Kasumi-1 (cell line): ENCODE measurements at regions not wholly inside any gene's neighbourhood (a gene's known extent, or its start where the extent isn't known, plus 50 kb on each side); places are given as distances from the start of the nearest gene placed in this dataset.

Experiments used
- DNase-seq, 2 experiments: peaks; one replicate each; lab custom pipeline; 2025; lab: John Stamatoyannopoulos, UW

GRCh38 chr6:159342146-159342545 is 172.9 kb downstream of the FNDC1 start:
- DNase-seq = no peak

DNA sequence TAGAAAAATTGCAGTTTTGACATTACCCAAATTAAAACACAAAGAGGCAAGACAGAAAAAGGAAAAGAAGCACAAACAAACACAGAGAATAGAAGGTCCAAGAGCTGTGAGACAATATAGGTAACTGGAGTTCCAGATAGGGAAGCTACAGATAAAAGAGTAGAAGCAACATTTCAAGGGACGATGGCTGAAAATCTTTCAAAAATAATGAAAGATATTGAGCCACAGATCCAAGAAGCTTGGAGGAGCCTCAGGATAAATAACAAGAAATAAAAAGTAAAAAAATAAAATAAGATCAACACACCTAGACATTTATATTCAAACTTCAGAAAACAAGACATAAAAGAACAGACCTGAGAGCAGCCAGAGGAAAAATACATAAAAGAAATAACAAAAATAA is 164.9 kb downstream of the FNDC1 start:
- DNase-seq = no peak

- no peak for DNase-seq
Observed at GRCh38 chr6:159331451-159331850, 162.3 kb downstream of the FNDC1 start.

DNA sequence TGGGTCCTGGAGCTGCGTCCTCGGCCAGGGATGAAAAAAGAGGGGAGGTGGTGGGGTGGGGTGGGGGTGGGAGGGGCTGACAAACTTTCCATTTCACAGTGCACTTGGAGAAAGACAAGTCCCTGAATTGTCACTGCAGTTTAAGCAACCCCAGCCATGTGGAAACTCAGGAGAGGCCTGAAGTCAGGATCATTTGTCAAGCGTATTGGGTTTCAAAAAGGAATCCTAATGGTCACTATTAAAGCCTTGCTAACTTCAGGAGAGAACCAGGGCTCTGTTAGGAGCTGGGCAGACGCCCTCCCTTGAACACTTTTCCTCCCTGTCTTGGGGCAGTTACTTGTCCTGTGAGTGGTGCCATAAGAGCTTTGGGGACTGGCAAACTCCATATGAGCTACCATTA is 159.9 kb downstream of the FNDC1 start:
- DNase-seq = no peak

DNA sequence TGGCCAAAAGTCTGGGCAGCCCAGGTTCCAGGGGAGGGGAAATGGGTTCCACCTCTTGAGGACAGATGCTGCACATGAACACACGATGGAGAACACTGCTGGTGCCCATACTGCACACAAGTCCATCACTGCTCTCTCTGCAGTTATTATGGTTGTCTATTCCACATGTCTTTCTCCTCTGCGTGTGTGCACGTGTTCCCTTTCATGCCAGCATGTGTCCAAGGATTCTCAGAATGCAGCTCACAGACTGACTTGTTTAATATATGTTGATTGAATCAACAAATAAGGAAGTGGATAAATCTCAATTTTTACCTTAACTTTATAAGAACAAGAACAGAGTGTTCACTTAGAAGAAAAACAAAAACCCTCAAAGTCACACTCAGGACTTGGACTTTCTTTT is 158.9 kb downstream of the FNDC1 start:
- no peak for DNase-seq

GRCh38 chr6:159325476-159325875 is 156.3 kb downstream of the FNDC1 start:
- no peak for DNase-seq

DNA sequence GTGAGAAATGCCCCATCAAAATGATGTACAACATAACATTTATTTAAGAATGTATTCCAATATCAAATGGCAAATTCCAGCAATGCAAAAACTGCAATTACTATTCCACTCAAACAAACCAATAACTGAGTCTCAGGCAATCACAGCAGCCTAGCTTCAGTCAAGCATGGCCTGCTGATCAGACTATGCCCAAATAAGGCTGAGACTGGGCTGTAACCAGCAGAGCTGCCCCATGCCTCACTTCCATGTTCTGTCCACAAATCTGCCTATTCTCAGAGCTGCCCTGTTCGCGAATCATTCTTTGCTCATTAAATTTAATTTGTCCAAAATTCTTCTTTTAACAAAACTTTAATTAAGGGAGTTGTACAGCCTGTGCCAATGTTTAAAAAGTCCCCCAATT is 155.4 kb downstream of the FNDC1 start:
- no peak for DNase-seq
